ENCODE measurements at regions not wholly inside any gene's neighbourhood (a gene's known extent, or its start where the extent isn't known, plus 50 kb on each side); places are given as distances from the start of the nearest gene placed in this dataset.
"Not testable (repeated sequence)": the region's sequence is repeated elsewhere in the genome, so short reads cannot be mapped to it uniquely, and the experiment has no call there.

GRCh38 chr3:55294557-55294956, 192.5 kb downstream of the WNT5A start:
- no peak for DNase-seq

- DNase-seq: no peak
Measured at GRCh38 chr3:55292360-55292759, 194.7 kb downstream of the WNT5A start.

GRCh38 chr3:55288657-55289056, 198.4 kb downstream of the WNT5A start:
- no peak for DNase-seq

GRCh38 chr3:55286693-55287092, 200.4 kb downstream of the WNT5A start:
- DNase-seq: no peak

- DNase-seq: no peak
Measured at GRCh38 chr3:55285156-55285555, 201.9 kb downstream of the WNT5A start.

- no peak for DNase-seq
Measured at GRCh38 chr3:55283441-55283925, 203.6 kb downstream of the WNT5A start.

- no peak for DNase-seq
Measured at GRCh38 chr3:55282994-55283393, 204.1 kb downstream of the WNT5A start.

- no peak for DNase-seq
Measured at GRCh38 chr3:55272031-55272645, 215.0 kb downstream of the WNT5A start.

- no peak for DNase-seq
Measured at GRCh38 chr3:55271549-55271948, 215.6 kb downstream of the WNT5A start.

GRCh38 chr3:55270976-55271375, 216.1 kb downstream of the WNT5A start:
- DNase-seq: no peak

- no peak for DNase-seq
Measured at GRCh38 chr3:55269636-55270035, 217.5 kb downstream of the WNT5A start.

GRCh38 chr3:55269096-55269495, 218.0 kb downstream of the WNT5A start:
- DNase-seq: no peak

- no peak for DNase-seq
Measured at GRCh38 chr3:55267206-55267930, 219.7 kb downstream of the WNT5A start.

GRCh38 chr3:55264919-55265318, 222.2 kb downstream of the WNT5A start:
- no peak for DNase-seq

GRCh38 chr3:55252921-55253320, 234.2 kb downstream of the WNT5A start:
- no peak for DNase-seq

- DNase-seq: not testable (repeated sequence)
Measured at GRCh38 chr3:55249156-55249555, 237.9 kb downstream of the WNT5A start.

GRCh38 chr3:55247666-55248065, 239.4 kb downstream of the WNT5A start:
- DNase-seq: no peak

- no peak for DNase-seq
Measured at GRCh38 chr3:55246033-55246432, 241.1 kb downstream of the WNT5A start.

- DNase-seq: no peak
Measured at GRCh38 chr3:55245351-55245750, 241.8 kb downstream of the WNT5A start.

GRCh38 chr3:55244247-55244646, 242.9 kb downstream of the WNT5A start:
- no peak for DNase-seq

GRCh38 chr3:55243678-55244077, 243.4 kb downstream of the WNT5A start:
- DNase-seq: no peak

- no peak for DNase-seq
Measured at GRCh38 chr3:55242921-55243320, 244.2 kb downstream of the WNT5A start.

- DNase-seq: no peak
Measured at GRCh38 chr3:55241098-55241497, 246.0 kb downstream of the WNT5A start.

GRCh38 chr3:55235416-55235815, 251.7 kb downstream of the WNT5A start:
- DNase-seq: no peak

- DNase-seq: no peak
Measured at GRCh38 chr3:55226696-55227095, 260.4 kb downstream of the WNT5A start.

Data from hematopoietic multipotent progenitor cell treated with erythropoietin and hydrocortisone succinate and interleukin-3 and kit ligand, for 6 days (in vitro differentiated cells).